ENCODE measurements at regions not wholly inside any gene's neighbourhood (a gene's known extent, or its start where the extent isn't known, plus 50 kb on each side); places are given as distances from the start of the nearest gene placed in this dataset.
"Not testable (repeated sequence)": the region's sequence is repeated elsewhere in the genome, so short reads cannot be mapped to it uniquely, and the experiment has no call there.

- TF ChIP-seq CTCF (IDR thresholded peaks at IDR 0.05): no peak
- Histone ChIP-seq H3K36me3 (no peaks in the 10 kb centered on the region), H3K4me3 (no peak overlapping the region), H3K4me1 (no peaks in the 10 kb centered on the region), H3K9me3 (no peaks in the 10 kb centered on the region), H3K27ac (no peak overlapping the region), H3K27me3 (no peaks in the 10 kb centered on the region)
- DNase-seq (ENCODE audit: low spot score in 2 of 2): no peak
- intact Hi-C loops (cut with DNase I): no loop called here
Observed at GRCh38 chr5:112061666-112062065, 304.7 kb upstream of the NREP start.

- no peak for TF ChIP-seq CTCF (IDR thresholded peaks at IDR 0.05)
- Histone ChIP-seq H3K4me1 (no peaks in the 10 kb centered on the region), H3K9me3 (peaks cover 0 to 4% of the 10 kb centered on the region in 2 donors), H3K27me3 (no peaks in the 10 kb centered on the region), H3K36me3 (no peaks in the 10 kb centered on the region), H3K4me3 (no peak overlapping the region), H3K27ac (no peak overlapping the region)
- intact Hi-C loops (cut with DNase I): no loop called here
- no peak for DNase-seq (ENCODE audit: low spot score in 2 of 2)
Observed at GRCh38 chr5:112059579-112060135, 302.7 kb upstream of the NREP start.

- Histone ChIP-seq H3K27ac (no peak overlapping the region), H3K9me3 (no peaks in the 10 kb centered on the region), H3K4me3 (no peak overlapping the region), H3K4me1 (no peaks in the 10 kb centered on the region), H3K36me3 (no peaks in the 10 kb centered on the region), H3K27me3 (no peaks in the 10 kb centered on the region)
- no peak for DNase-seq (ENCODE audit: low spot score in 2 of 2)
- no peak for TF ChIP-seq CTCF (IDR thresholded peaks at IDR 0.05)
- intact Hi-C loops (cut with DNase I): no loop called here
Observed at GRCh38 chr5:112049738-112050137, 292.7 kb upstream of the NREP start.

- Histone ChIP-seq H3K36me3 (no peaks in the 10 kb centered on the region), H3K4me3 (no peak overlapping the region), H3K27me3 (no peaks in the 10 kb centered on the region), H3K9me3 (no peaks in the 10 kb centered on the region), H3K27ac (no peak overlapping the region), H3K4me1 (no peaks in the 10 kb centered on the region)
- DNase-seq (ENCODE audit: low spot score in 2 of 2): no peak
- intact Hi-C loops (cut with DNase I): no loop called here
- no peak for TF ChIP-seq CTCF (IDR thresholded peaks at IDR 0.05)
Observed at GRCh38 chr5:112036206-112036605, 279.2 kb upstream of the NREP start.

GRCh38 chr5:112034421-112034979, 277.5 kb upstream of the NREP start:
- H3K36me3 ChIP-seq: no peaks in the 10 kb centered on the region
- no peak for DNase-seq (ENCODE audit: low spot score in 2 of 2)
- H3K27me3 ChIP-seq: no peaks in the 10 kb centered on the region
- H3K4me3 ChIP-seq: no peak overlapping the region
- H3K27ac ChIP-seq: no peak overlapping the region
- H3K9me3 ChIP-seq: no peaks in the 10 kb centered on the region
- H3K4me1 ChIP-seq: no peaks in the 10 kb centered on the region
- no peak for TF ChIP-seq CTCF (IDR thresholded peaks at IDR 0.05)
- intact Hi-C loops (cut with DNase I): no loop called here

- H3K4me1 ChIP-seq; H3K9me3 ChIP-seq; H3K36me3 ChIP-seq; intact Hi-C loops (cut with DNase I); H3K27ac ChIP-seq; H3K4me3 ChIP-seq; DNase-seq (ENCODE audit: low spot score in 2 of 2); H3K27me3 ChIP-seq: not testable (repeated sequence)
Observed at GRCh38 chr5:112026879-112027278, 269.9 kb upstream of the NREP start.

Measured in ascending aorta (tissue), 2 donors.